AG04449 (cell line): ENCODE measurements at regions not wholly inside any gene's neighbourhood (a gene's known extent, or its start where the extent isn't known, plus 50 kb on each side); places are given as distances from the start of the nearest gene placed in this dataset.

Source experiments
- CTCF ChIA-PET: fragments of 350-600 bp; formaldehyde crosslinking; extraction: SDS; loops from one replicate; lab custom pipeline; 2021; ENCODE audit warnings: antibody characterized with exemption; lab: Yijun Ruan, JAX
- POLR2A ChIA-PET: fragments of 400-600, 350-600 bp; formaldehyde crosslinking; extraction: SDS; loops from one replicate; lab custom pipeline; 2020; ENCODE audit warnings: antibody characterized with exemption, inconsistent platforms; lab: Yijun Ruan, JAX
- DNase-seq: peaks from one replicate; pipeline ENCODE4 v3.0.0-alpha.2; 2010; ENCODE audit warnings: low read depth, low spot score
- H3K4me3 ChIP-seq: 2 replicates; pipeline ENCODE4 v1.5.1; 2011; ENCODE audit warnings: low read depth, mild to moderate bottlenecking, control low read depth, low read length
- CTCF ChIP-seq: IDR thresholded peaks from one replicate; pipeline ENCODE4 v1.5.1; 2011; ENCODE audit warnings: mild to moderate bottlenecking, moderate library complexity, low read length, control low read depth, inconsistent platforms; ENCODE audit not compliant: insufficient read depth; ENCODE audit errors: missing control alignments

GRCh38 chr15:70275461-70276138, 177.9 kb upstream of the TLE3 start:
- CTCF ChIA-PET, result interaction anchor here (0.9 kb wide), 1 partner anchor 19 kb away, joined by 3 read pairs; no protein-coding TSS in a partner anchor
- H3K4me3 ChIP-seq, result no peak overlapping the region
- DNase-seq, result no peak
- POLR2A ChIA-PET, result no interaction called here
- TF ChIP-seq CTCF, result no peak

GRCh38 chr15:70274908-70275307, 177.2 kb upstream of the TLE3 start:
- no peak for DNase-seq
- no peak for TF ChIP-seq CTCF
- CTCF ChIA-PET, result interaction anchor here (1.4 kb wide), 1 partner anchor 11 kb away, joined by 6 read pairs; no protein-coding TSS in a partner anchor
- POLR2A ChIA-PET, result no interaction called here
- no peak overlapping the region for H3K4me3 ChIP-seq

GRCh38 chr15:70274255-70274880, 176.7 kb upstream of the TLE3 start:
- CTCF ChIA-PET, result interaction anchor here (1.0 to 1.4 kb wide), 2 partner anchors 10 to 12 kb away, joined by 3 to 6 read pairs; no protein-coding TSS in a partner anchor
- POLR2A ChIA-PET, result no interaction called here
- no peak for DNase-seq
- H3K4me3 ChIP-seq, result no peak overlapping the region
- no peak for TF ChIP-seq CTCF

- CTCF ChIA-PET, result interaction anchor here (1.0 to 1.4 kb wide), 2 partner anchors 11 to 12 kb away, joined by 3 to 6 read pairs; no protein-coding TSS in a partner anchor
Measured at GRCh38 chr15:70273808-70274207, 176.1 kb upstream of the TLE3 start.

GRCh38 chr15:70272565-70273355, 175.0 kb upstream of the TLE3 start:
- DNase-seq, result no peak
- no peak for TF ChIP-seq CTCF
- ChIA-PET CTCF (no interaction called here), POLR2A (no interaction called here)
- H3K4me3 ChIP-seq, result no peak overlapping the region

More at GRCh38 chr15:70273808-70274207, 176.1 kb upstream of the TLE3 start:
- POLR2A ChIA-PET, result no interaction called here
- TF ChIP-seq CTCF, result no peak
- H3K4me3 ChIP-seq, result no peak overlapping the region
- DNase-seq, result no peak
